ENCODE measurements at regions not wholly inside any gene's neighbourhood (a gene's known extent, or its start where the extent isn't known, plus 50 kb on each side); places are given as distances from the start of the nearest gene placed in this dataset.
A peak's percentile ranks its signal among the peaks of the same experiment; 100 is the strongest.

GRCh38 chr10:78175444-78176015 is 141.9 kb downstream of the RPS24 start:
- TF ChIP-seq CTCF (IDR thresholded peaks at IDR 0.05) (no peak), POLR2A (IDR thresholded peaks at IDR 0.05) (no peak)
- WGBS, 2 donors: 72 to 80% methylated on average over 5 of the region's 5 CpGs
- no peaks in the 10 kb centered on the region for H3K9me3 ChIP-seq
- no peaks in the 10 kb centered on the region for H3K36me3 ChIP-seq
- intact Hi-C loops (cut with DNase I): no loop called here
- H3K27ac ChIP-seq: no peak overlapping the region
- no peak for DNase-seq
- peaks cover 0 to 12% of the 10 kb centered on the region in 2 donors for H3K4me1 ChIP-seq
- no peak overlapping the region for H3K4me3 ChIP-seq (replicated peaks in 1 of 3)
- H3K27me3 ChIP-seq: no peaks in the 10 kb centered on the region

- TF ChIP-seq CTCF (IDR thresholded peaks at IDR 0.05) (no peak), POLR2A (IDR thresholded peaks at IDR 0.05) (no peak)
- Histone ChIP-seq H3K4me3 (replicated peaks in 1 of 3) (no peak overlapping the region), H3K27ac (no peak overlapping the region), H3K9me3 (no peaks in the 10 kb centered on the region), H3K27me3 (no peaks in the 10 kb centered on the region), H3K36me3 (no peaks in the 10 kb centered on the region), H3K4me1 (peaks cover 0 to 12% of the 10 kb centered on the region in 2 donors)
- no peak for DNase-seq
- WGBS, 2 donors: 92 to 96% methylated on average over 22 to 23 of the region's 24 CpGs
- intact Hi-C loops (cut with DNase I): no loop called here
Measured at GRCh38 chr10:78176320-78177317, 143.0 kb downstream of the RPS24 start.

GRCh38 chr10:78177491-78178185 is 144.0 kb downstream of the RPS24 start:
- intact Hi-C loops (cut with DNase I): no loop called here
- Histone ChIP-seq H3K4me3 (replicated peaks in 1 of 3) (no peak overlapping the region), H3K9me3 (no peaks in the 10 kb centered on the region), H3K36me3 (no peaks in the 10 kb centered on the region), H3K27ac (no peak overlapping the region), H3K27me3 (no peaks in the 10 kb centered on the region), H3K4me1 (peaks cover 0 to 12% of the 10 kb centered on the region in 2 donors)
- no peak for TF ChIP-seq CTCF (IDR thresholded peaks at IDR 0.05)
- 76 to 84% methylated on average over 20 of the region's 20 CpGs for WGBS, 2 donors
- no peak for DNase-seq

- H3K9me3 ChIP-seq: no peaks in the 10 kb centered on the region
- TF ChIP-seq CTCF (IDR thresholded peaks at IDR 0.05): no peak
- no peak for TF ChIP-seq POLR2A (IDR thresholded peaks at IDR 0.05)
- peak; percentile 46 to 59 for DNase-seq
- no peak overlapping the region for H3K27ac ChIP-seq
- WGBS, 2 donors: 23 to 24% methylated on average over 7 to 8 of the region's 8 CpGs
- H3K4me1 ChIP-seq: peaks cover 0 to 12% of the 10 kb centered on the region in 2 donors
- intact Hi-C loops (cut with DNase I): no loop called here
- no peak overlapping the region for H3K4me3 ChIP-seq (replicated peaks in 1 of 3)
- no peaks in the 10 kb centered on the region for H3K27me3 ChIP-seq
- H3K36me3 ChIP-seq: no peaks in the 10 kb centered on the region
Measured at GRCh38 chr10:78178397-78178796, 144.7 kb downstream of the RPS24 start.

Measured in thyroid gland (tissue), 4 donors.